T-helper 1 cell (primary cell): ENCODE measurements at regions not wholly inside any gene's neighbourhood (a gene's known extent, or its start where the extent isn't known, plus 50 kb on each side); places are given as distances from the start of the nearest gene placed in this dataset.
"Not testable (repeated sequence)": the region's sequence is repeated elsewhere in the genome, so short reads cannot be mapped to it uniquely, and the experiment has no call there.

ENCODE experiments used
- DNase-seq, 5 donors: peaks; one replicate each; pipeline ENCODE4 v3.0.0-alpha.2; 2012 to 2020

DNA sequence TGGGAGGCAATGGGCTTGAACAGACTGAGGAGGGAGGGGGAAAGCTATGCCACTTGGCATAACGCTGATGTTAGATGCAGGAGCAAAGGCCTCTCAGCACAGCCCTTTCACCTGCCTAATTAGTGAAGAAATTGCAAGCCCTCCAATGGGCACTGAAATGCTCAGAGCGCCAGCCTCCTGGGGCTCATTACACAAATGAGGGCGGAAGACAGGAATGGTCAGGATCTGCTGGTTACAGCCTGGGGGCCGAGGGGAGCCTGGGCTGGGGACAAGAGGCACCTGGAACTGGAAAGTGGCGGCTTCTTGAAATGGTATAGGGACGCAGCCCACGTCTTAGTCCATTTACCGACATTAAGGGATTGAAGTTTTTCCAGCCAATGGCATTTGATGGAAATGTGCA lies 50.2 kb upstream of the PLET1 start:
- DNase-seq: no peak

DNA sequence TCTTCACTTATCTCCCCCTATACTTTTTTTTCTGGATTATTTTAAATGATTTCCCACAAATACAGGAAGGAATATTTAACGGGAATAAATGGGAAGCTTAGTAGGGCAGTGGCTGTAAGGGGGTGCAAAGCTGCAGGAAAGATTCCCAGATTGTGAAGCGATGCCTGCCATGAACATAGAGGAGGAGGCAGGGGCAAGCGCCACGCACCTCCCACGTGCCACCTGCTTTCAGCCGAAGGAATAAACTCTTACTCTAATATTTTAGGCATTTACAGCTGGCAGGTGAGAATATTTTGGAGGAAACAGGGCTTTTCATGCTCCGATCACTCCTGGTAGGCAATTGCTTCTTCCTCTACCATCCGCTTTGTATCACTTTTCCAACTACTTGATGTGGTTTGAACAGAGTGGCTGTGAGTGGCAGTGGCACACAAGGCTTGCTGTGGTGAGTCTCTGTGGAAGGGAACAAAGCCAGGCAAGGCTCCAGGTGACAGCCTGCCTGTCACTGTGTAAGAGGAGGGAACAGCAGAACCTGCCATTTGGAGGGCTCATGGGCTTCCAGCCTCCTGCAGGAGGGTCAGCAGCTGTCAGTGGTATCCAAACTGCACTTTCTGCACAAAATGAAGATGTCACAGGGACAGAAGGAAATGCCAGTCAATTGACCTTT lies 54.5 kb upstream of the PLET1 start:
- DNase-seq: no peak

DNA sequence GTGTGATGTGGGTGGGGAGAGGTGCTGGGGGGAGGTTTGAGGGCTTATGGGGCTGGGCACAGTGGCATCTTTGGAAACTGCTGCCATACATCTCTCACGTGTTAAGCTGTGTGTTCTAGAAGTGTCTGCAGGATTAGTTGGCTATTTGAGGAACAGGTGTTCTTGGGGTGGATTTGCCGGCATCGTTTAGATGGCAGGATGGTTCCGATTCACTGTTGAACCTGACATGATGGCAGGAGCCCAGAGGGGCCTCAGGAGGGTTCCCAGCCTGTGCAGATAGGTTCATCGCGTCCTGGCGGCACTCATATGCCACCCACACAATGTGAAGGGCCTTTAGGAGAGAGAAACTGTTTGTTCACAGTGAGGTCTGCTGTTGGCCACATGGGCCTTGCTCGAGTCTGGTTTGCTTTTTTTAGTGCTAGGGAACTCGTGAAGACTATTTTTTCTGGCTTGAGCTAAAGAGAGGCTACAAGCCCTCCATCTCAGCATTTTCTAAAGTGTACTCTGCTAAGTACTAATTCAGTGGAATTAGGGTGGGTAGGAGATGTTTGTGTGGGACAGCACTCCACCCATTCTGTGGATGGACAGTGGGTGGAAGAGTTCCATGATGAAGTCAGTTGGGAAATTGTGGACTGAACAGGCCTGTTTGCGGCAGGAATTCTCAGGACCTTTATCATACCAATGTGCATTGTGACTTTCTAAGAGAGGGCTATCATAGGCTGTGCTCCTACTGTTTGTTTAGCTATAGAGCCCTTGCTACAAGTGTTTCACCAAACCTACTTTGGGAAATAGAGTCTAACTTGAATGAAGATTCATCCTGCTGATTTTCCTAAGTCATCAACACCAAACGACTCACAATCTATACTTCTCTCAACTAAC lies 55.4 kb upstream of the PLET1 start:
- DNase-seq: no peak

DNA sequence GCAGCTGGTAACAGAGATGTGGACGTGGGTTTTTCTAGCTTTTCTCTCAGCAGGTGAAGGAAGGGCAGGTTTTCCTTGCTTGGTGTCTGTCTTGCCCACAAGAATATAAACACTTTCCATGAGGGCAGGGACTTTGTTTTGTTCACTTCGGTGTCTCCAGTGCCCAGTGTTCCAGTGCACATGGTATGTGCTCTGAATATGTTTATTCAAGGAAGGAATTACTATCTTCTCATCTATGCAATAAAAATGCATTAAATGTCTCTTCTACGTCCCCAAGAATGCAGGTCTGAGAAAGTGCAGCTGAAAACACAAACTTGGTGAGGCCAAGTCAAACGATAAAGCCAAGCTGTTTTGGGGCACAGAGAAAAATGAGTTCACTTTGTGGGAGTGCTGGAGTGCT lies 56.3 kb upstream of the PLET1 start:
- no peak for DNase-seq

DNA sequence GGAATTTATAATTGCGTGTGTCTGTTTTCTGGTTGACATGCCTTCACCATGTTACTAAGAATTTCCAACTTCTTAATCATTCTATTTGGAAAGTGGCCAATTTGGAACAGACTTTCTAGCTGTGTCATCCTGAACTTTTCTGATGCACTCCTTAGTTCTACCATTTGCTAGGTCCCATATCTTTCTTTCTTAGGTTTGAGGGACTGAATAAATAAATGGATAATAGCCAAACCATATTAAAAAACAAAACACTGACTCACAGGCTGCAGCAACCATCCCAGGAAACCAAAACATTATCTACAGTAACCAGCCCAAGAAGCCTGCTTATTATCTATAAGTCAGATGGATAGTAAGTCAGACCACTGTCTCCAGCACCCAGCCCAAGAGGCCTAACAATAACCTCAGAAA lies 57.5 kb upstream of the PLET1 start:
- DNase-seq: no peak

DNA sequence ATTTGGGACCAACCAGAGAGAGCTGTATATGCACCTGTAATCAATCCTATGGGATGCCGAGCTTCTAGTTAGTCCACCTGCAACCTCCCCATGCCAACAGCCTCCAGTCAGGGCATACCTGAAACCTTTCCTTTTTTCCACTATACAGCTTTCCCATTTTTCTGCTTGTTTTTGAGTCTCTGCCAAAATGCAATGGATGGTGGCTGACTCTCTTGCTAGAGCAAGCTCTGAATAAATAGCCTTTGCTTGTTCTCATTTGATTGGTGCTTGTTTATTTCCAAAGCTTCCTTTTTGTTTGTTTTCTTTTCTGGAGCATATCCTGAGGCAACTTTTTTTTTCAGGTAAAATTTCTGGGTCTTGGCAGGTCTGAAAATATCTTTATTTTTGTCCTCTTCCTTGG lies 58.0 kb upstream of the PLET1 start:
- no peak for DNase-seq

DNA sequence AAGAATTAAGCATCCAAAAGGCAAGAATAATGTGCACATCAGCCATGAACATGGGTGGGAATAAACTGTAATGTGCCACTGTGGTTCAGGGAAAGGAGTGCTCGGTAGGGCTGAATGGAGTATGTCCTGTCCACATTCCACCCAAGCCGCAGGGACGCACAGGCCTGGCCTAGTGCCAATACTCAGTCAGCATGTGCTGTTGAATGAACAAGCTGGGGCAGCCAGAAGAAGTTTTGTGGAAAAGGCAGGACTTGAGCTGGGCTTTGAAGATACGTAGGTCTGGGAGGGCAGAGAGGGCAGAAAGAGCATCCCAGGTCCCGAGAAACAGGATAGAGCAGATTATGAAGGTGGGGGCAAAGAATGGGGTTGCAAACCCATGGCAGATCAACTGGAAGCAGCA lies 60.0 kb upstream of the PLET1 start:
- no peak for DNase-seq

DNA sequence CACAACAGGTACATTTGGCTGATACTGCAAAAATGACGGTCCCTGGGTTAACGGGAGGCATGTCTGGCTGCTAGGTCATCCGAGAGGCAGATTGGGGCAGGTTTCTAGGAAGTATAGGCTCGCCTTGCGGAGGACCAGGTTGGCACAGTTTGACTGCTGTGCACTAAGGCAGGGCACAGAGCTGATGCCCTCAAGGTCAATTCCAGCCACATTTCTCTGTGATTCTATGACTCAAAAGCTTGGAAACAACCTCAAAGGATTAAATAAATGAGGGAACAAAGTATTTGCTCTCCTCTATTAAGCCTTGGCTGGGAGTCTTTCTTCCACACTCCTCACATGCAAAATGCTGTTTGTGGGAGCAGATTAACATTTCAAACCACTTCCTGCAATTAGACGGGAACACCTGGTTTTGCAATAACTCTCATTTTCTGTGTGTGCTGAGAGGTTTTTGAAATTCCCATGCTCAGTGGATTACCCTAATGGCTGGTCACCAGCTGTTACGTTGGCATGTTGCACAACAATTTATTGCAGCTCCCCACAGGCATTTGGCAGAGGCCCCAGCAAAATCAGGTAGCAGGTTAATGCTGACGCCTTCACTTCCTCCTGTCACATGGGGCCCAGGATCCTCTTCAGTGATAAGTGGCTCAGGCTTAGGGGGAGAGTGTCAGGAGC lies 61.0 kb upstream of the PLET1 start:
- no peak for DNase-seq

DNA sequence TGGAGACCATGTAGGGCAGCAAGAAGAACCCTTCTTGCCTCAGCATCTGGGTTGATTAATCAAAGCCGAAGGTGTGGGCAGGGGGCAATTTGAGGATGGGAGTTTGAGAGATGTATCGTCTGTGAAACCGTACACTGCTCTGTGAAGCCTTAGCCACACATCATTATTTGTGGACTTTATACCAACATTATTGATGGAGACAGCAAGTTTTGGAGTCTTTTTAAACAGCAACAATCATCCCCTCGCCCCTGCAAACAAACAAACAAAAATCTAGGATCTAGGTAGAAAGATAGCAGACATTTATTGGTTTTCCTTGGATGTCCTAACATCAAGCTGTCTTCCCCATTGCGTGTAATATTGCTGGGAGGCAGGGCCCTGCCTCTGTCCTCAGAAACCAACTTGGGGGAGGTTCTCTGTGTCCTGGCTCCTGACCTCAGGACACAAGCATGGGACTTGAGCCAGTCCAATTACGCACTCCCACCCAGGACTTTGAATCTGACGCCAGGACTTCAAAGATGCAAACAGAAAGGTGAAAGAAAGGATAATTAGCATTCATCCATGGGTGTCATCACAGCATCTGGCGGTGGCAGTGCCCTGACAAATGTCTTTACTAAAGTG lies 61.6 kb upstream of the PLET1 start:
- DNase-seq: no peak

DNA sequence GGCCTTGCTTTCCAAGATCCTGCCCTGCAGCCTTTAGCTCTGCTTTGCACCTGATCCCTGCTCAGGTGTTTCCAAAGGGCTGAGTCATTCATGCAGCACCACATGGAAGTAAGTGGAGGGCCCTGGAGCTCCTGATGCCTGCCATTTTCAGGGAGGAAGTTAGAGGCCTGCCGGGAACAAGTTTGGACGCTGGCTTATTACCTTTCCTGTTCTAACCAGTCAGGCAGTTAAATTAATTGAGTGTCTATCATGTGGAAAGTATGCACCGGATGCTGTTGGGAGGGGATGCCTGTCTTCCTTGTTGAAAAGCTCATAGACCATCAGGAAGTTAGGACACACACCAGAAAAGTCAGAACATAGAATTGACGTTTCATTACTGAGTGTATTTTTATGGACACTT lies 73.7 kb upstream of the PLET1 start:
- DNase-seq: no peak

DNA sequence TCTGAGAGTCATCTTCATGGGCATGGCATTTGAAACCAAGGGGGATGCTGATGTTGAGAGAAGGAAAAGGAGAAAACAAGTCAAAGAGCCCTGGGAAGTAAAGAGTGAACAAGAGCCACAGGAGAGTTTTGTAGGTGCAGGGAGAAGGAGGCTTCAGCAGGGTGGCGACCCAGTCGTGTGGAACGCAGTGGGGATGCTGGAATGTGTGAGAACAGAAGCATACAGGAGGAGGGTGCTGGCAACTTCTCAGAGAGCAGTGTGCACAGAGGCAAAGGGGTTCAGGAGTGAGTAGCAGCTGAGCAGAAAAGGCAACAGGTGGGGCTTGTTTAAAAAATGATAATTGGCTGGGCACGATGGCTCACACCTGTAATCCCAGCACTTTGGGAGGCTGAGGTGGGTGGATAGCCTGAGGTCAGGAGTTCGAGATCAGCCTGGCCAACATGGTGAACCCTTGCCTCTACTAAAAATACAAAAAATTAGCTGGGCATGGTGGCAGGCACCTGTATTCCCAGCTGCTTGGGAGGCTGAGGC lies 75.8 kb upstream of the PLET1 start:
- DNase-seq: no peak

DNA sequence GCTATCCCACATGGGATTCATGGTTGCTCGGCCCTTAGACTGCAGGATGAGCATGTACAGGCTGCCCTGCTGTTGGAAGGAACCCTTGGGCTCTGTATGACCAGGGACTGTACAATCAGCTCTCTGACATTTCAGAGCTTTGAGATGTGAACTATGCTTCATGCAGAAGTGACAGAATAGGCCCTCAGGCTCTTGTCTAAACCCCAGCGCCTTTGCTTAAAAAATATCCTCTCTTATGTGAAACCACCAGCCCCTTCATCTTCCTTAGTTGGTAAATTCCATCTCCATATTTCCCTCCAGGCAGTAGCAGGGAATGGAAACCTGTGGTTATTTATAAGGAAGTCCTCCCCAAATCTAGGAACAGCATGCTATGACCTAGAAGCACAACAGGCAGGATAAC lies 78.9 kb upstream of the PLET1 start:
- DNase-seq: no peak

DNA sequence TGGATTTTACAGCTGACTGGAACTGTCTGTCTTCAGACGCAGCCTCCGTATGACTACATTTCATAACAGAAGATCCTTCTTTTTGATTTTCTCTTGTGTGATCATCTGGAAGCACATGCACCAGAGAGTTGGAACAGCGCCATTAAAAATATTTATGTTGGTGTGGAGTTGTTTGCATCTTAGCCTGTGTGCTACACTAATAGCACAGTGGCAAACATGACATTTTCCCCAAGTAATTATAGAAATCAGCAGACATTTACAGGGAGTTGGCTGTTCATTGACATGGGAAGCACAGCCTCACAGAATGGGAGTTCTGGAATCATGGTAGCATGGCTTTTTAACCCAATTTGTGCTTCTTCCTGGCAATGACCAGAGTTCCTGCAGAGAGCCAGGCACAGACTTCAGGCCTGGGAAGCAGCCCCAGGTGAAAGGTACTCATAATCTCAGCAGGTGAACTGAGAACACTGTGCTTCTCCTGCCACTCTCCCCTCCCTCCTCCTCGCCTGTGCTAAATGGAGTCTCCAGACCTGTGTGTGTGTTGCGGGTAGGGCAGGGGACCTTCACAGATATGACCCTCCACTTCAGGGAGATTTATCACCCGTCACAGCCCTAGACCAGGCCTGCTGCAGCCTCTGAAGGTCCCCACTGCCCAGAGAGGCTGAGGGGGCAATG lies 82.8 kb upstream of the PLET1 start:
- DNase-seq: no peak

DNA sequence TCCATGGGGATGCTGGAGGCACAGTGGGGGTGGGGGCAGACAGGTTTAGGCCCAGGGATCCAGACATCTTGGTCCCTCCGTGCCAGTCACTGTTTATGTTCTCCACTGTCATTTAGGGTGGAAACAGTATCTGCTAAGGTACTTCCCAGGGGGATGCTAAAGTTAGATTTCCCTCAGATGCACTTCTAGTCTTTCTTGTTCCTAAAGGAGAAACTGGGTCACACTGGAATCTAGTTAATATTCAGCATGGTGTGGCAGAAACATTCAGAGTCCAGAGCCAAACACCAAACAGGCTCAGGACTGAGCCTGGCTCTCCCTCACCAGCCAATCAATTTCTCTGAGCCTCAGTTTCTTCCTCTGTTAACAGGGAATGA lies 83.4 kb upstream of the PLET1 start:
- no peak for DNase-seq

DNA sequence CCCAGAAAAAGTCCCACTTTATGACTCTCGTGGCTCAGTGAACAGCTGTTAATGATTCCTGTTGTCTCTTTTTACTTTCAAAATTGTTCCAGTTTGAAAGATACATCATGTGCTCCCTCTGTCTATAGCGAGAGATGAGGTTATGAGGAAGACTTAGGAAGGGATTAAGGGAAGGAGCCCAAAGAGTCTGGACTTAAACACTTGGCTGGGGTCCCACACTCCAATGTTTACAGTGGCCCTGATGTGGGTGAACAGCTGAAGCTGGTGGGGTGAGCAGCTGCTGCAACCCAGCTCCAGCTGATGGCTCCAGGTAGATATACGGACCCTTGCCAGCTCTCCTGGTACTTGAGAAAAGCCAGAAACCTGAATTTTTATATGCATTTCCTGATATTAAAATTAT lies 84.5 kb upstream of the PLET1 start:
- no peak for DNase-seq

DNA sequence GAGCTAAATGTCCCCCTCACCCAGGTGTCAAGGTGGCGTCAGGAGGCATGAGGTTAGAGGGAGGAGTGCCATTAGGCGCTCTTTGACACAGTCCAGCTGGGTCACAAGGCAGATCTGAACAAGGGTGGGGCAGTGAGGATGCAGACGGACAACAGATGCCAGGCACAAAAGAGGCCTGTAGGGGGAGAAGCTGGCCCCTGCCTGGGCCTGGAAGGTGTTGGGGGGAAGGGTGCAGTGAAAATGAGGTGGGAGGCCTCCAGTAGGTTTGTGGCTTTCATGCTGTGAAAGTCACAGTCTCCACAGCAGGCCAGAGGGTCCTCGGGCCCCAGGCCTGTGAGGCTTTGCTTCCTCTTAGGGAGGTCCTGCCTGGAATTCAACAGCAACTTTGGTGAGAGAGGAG lies 85.0 kb upstream of the PLET1 start:
- DNase-seq: no peak

DNA sequence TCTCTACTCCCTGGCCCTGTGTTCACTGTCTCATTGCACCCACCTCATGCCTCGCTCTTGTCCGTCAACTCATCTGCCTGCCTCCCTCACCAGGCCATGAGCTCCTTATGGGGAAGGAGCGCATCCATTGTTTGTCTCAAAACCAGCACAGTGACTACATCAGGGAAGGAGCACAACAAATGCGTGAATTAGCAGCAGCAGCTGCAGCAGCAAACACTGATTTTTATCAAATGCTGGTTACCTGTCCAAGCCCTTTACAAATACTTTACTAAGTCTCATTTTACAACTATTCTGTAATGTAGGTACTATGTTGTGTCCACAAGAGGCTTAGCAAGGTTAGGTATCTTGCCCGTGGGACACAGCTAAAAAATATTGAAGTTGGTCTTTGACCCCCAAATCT lies 85.9 kb upstream of the PLET1 start:
- DNase-seq: no peak

DNA sequence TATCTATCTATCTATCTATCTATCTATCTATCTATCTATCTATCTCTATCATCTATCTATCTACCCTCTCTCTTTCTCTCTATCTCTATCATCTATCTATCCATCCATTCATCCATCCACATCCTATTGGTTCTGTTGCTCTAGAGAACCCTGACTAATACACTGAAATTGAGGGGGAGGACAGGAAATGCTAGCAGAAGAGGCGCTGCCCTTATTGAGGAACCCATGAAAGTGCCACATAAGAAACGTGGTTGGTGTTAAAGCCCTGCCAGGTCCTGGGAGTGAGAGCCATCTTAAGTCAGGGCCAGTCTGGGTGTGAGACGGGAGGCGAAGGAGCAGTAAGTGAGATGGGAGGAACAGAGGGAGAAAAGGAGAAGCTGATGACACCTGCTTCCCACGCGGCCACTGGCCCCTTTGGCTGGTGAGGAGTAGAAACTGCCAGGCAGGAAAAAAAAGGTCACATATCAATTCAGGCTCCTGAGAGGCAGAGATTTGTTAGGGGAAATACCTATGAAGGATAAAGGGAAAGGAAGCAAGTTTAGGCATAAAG lies 87.9 kb upstream of the PLET1 start:
- no peak for DNase-seq

DNA sequence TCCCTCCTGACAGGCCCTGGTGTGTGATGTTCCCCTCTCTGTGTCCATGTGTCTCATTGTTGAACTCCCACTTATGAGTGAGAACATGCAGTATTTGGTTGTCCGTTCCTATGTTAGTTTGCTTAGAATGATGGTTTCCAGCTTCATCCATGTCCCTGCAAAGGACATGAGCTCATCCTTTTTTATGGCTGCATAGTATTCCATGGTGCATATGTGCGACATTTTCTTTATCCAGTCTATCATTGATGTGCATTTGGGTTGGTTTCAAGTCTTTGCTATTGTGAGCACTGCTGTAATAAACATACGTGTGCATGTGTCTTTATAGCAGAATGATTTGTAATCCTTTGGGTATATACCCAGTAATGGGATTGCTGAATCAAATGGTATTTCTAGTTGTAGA lies 90.8 kb upstream of the PLET1 start:
- DNase-seq: not testable (repeated sequence)

DNA sequence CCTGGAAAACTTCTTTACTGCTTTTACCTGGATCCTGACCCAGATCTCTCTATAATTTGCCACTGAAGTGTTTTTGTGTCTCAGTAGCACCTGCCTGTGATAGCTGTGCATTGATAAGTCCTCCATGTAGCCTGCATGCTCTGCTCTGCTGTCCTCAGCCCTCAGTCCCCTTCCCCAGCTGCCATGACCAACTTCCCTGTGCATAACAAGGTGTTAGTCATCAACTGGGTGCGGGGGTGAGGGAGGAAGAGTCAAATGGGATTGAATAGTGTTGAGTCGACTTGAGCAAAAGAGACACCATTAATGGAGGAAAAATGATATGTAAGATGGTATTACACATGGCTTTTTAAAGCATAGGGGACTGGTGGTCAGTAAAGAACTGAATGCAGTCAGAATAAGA lies 92.2 kb upstream of the PLET1 start:
- DNase-seq: no peak

DNA sequence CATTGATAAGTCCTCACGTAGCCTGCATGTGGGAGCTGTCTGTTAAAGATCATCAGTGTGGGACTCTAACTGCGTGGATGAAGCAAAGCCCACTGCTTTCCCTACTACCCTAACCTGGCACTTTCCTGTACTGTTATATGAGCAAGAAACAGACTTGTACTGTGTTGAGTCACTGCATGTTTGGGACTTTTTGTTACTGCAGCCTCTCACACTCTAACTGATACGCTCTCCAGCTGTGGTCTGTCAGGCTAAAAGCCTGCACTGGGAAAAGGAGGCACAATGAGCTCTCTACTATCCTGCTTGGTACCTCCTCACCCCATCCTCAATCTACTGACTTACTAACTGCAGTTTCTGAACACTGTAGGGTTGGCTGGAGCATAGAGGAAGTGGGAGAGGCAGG lies 93.7 kb upstream of the PLET1 start:
- DNase-seq: no peak

DNA sequence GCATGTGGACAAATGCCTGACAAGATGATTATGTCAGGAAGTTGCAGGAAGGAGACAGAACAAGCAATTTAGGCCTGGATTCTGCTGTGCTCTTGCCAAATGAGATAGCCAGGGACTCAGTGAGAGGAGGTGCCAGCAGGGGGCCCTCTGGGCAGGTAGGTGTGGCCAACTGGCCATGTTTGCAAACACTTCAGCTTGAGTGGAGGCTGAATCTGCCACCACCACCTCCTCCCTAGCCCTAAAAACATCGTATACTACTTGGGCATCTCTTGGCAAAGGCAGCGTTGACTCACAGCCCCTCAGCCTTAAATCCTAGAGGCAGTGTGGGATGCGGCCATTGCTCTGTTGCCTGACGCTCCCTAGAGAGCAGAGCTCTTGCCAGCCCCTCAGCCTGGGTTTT lies 95.1 kb upstream of the PLET1 start:
- DNase-seq: no peak

DNA sequence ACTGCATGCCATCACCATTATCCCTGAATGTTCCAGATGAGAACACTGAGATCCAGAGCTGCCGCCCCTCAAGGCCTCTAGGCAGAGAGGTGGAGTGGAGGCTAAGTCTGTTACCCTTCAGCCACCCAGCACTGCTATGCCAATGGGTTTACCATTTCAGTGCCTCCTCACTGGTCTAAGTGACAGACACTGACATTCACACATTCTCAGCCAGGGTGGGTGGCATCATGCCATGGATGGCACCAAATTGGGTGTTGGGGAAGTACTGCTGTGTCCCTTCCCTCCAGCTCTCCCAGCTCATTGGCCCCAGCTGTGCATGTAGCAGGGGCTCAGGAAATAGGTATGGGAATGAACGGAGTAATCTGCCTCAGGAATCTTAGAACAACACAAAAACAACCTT lies 96.8 kb upstream of the PLET1 start:
- no peak for DNase-seq
